ENCODE measurements at regions not wholly inside any gene's neighbourhood (a gene's known extent, or its start where the extent isn't known, plus 50 kb on each side); places are given as distances from the start of the nearest gene placed in this dataset.

DNA sequence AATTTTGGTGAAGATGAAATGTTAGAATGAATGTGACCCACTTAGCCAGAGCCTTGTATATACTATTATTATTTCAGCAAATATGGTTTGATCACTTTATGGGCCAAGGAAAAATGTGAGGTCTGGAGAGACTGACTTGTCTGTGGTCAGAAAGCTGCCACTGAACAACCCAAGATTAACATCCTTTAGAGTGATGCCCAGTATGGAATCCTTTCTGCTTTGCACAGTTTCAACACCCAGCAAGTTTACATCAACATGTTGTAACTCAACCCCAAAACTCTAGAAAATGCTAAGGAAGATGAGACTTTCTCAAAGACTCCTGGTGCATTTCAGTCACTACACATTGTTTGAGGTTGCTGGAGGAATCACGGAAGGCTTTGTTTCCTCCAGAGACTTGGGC is 107.7 kb downstream of the SNX19 start:
- TF ChIP-seq, protein P1, sequence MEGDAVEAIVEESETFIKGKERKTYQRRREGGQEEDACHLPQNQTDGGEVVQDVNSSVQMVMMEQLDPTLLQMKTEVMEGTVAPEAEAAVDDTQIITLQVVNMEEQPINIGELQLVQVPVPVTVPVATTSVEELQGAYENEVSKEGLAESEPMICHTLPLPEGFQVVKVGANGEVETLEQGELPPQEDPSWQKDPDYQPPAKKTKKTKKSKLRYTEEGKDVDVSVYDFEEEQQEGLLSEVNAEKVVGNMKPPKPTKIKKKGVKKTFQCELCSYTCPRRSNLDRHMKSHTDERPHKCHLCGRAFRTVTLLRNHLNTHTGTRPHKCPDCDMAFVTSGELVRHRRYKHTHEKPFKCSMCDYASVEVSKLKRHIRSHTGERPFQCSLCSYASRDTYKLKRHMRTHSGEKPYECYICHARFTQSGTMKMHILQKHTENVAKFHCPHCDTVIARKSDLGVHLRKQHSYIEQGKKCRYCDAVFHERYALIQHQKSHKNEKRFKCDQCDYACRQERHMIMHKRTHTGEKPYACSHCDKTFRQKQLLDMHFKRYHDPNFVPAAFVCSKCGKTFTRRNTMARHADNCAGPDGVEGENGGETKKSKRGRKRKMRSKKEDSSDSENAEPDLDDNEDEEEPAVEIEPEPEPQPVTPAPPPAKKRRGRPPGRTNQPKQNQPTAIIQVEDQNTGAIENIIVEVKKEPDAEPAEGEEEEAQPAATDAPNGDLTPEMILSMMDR (IDR thresholded peaks at IDR 0.05): no peak
- no peak for TF ChIP-seq POLR2A (IDR thresholded peaks at IDR 0.05)
